Uterus (tissue), 2 donors: ENCODE measurements at regions not wholly inside any gene's neighbourhood (a gene's known extent, or its start where the extent isn't known, plus 50 kb on each side); places are given as distances from the start of the nearest gene placed in this dataset.

ENCODE experiments used
- POLR2A ChIP-seq, 2 donors: fragments of 450-650 bp; IDR thresholded peaks; one replicate each; pipeline ENCODE4 v1.6.1; 2016; ENCODE audit warnings: antibody characterized with exemption in 2 of 2, mild to moderate bottlenecking in 1 of 2, moderate library complexity in 1 of 2
- TF ChIP-seq, protein P1 (sequence below), 4 experiments: fragments of 200-600 bp in 2 of 4; fragments of 450-650 bp in 2 of 4; sonication (generic) in 2 of 4; IDR thresholded peaks; one replicate each; pipeline ENCODE4 v1.5.1; 2016 to 2019; ENCODE audit warnings: antibody characterized with exemption in 4 of 4, mild to moderate bottlenecking in 2 of 4, moderate library complexity in 1 of 4

DNA sequence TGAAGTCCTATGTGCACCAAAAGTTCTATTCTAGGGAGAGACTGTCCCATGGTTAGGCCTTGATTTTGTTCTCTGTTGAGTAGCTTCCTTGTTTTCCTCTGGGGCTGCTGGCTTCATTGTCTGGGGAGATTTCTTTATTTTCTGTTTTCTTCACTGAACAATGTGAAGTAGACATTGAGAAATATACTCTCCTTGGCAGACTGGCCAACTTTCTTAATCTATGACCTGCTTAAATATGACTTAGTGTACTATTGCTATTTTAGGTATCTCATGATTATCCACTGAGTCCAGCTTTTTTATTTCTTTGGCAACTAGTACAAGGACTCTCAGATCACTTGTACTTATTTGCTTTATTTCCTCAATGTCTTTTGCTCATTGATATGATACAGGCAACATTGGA, 1594.6 kb downstream of the ARAP2 start:
- TF ChIP-seq, protein P1, sequence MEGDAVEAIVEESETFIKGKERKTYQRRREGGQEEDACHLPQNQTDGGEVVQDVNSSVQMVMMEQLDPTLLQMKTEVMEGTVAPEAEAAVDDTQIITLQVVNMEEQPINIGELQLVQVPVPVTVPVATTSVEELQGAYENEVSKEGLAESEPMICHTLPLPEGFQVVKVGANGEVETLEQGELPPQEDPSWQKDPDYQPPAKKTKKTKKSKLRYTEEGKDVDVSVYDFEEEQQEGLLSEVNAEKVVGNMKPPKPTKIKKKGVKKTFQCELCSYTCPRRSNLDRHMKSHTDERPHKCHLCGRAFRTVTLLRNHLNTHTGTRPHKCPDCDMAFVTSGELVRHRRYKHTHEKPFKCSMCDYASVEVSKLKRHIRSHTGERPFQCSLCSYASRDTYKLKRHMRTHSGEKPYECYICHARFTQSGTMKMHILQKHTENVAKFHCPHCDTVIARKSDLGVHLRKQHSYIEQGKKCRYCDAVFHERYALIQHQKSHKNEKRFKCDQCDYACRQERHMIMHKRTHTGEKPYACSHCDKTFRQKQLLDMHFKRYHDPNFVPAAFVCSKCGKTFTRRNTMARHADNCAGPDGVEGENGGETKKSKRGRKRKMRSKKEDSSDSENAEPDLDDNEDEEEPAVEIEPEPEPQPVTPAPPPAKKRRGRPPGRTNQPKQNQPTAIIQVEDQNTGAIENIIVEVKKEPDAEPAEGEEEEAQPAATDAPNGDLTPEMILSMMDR (IDR thresholded peaks at IDR 0.05) = no peak
- TF ChIP-seq POLR2A (IDR thresholded peaks at IDR 0.05) = no peak
